Sciatic nerve (tissue), 2 donors: ENCODE measurements at regions not wholly inside any gene's neighbourhood (a gene's known extent, or its start where the extent isn't known, plus 50 kb on each side); places are given as distances from the start of the nearest gene placed in this dataset.
"Not testable (repeated sequence)": the region's sequence is repeated elsewhere in the genome, so short reads cannot be mapped to it uniquely, and the experiment has no call there.

Source experiments
- ATAC-seq: fragments of 200-7000 bp; cut with Tn5 transposase; one replicate; pipeline ENCODE4 v1.9.1; 2020; ENCODE audit warnings: mild to moderate bottlenecking, moderate library complexity
- DNase-seq: peaks from one replicate; pipeline ENCODE4 v3.0.0-alpha.2; 2020; ENCODE audit warnings: low spot score
- intact Hi-C: fragments of 100-400 bp; cut with DNase I; formaldehyde crosslinking; loops from one replicate; pipeline ENCODE4 v1.14.2; 2022
- donor health status: DM: no; HTN: no; CAD: no.
- donor health status: DM: no; HTN: no; CAD: no.

DNA sequence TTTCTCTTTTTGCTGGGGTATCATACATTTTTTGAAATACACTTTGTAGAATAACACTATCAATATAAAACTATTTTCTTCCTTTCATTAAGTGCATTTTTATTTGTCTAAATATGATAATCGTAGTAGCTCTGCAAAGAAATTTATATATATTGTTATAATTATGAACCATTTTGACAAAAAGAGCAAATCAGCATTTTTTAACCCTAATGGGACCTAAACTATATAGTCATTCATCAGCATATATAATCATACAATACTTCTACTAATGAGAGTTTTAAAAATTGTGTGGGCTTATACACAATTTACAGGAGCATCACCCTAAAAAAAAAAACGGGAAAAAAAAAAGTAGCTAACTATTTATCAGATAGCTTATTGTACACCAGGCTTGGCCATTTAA, 329.7 kb upstream of the TYRP1 start:
- ATAC-seq: no peak
- no peak for DNase-seq
- intact Hi-C loops: no loop called here

DNA sequence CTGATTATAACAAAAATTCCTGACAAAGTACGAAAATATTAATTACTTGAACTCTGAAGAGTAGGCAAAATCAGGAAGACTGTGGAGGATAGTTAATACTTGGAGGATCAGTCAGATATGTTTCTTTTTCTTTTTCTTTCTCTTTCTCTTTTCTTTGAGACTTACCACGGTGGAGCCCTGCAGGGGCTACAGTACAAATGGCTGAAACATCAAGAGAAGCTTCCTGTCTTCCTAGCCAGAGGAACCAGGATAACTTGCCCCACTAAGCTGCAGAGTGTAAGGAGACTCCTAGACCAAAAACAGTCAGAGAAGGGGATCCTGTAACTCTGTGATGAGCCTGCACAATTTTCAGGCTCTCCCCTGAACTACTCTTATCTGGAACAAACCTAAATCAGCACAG, 324.6 kb upstream of the TYRP1 start:
- ATAC-seq (no peak), DNase-seq (no peak)
- intact Hi-C loops: no loop called here

DNA sequence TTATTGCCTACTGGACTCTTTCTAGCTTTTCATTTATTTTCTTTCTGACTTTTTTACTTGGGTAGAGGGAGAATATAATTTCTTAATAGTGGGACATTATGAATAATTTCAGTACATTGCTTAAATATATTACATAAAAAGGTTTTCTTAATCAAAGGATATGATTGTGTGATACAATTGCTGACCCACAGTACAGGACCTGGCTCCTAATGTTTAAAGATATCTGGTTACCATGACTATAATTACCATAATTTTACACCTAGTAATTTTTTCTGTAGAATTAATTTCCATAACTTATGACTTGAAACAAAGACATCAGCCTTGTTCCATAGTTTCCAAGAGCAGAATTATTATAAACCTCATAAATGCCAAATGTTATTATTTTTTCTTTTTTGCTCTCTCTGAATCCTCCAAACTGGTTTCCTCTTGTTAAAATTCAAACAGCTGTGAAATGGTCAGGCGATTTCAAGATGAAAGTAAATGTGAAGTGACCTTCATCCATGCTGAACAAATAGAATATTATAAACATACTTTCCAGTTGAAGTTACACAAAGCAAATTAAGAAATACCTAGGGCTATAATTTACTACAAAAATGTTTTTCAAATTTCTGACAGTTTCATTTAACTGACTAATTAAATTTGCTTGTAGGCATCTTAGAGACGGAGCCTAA, 301.2 kb upstream of the TYRP1 start:
- no peak for DNase-seq
- ATAC-seq: no peak
- intact Hi-C loops: no loop called here

DNA sequence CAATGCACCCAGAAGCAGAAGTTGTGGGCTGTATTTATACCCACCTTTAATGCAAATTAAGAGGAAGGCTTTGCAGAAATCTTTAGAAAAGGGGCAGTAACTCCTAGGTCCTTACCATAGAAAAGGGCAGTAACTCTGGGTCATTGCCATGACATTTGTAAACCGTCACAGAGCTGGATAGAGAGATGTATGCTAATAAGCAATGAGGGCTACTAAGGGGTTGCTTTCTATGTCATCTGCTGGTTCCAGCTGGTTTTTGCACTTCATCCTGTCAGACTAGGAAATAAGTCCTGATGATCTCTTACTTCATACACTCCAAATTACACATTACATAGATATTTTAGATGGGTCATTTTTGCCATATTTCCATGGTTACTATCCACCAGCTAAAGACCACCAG, 299.1 kb upstream of the TYRP1 start:
- no peak for DNase-seq
- no peak for ATAC-seq
- intact Hi-C loops: no loop called here

DNA sequence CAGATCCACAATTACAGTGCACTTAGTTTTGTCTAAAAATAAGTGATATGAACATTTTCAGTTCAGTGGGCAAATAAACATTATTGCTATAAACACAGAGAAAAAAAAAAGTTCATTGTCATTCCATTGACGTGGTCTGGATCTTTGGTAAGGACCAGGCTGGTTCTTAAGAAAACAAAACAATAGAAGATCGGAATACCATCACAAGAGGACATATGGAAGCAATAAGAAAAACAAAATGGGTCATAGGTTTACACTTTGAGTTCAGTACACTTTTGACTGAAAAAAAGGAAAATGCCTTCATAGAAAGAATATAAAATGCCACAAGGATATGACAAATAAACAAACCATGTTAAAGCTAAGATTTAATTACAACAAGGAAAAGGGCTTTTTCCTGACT, 289.5 kb upstream of the TYRP1 start:
- ATAC-seq (no peak), DNase-seq (no peak)
- intact Hi-C loops: no loop called here

DNA sequence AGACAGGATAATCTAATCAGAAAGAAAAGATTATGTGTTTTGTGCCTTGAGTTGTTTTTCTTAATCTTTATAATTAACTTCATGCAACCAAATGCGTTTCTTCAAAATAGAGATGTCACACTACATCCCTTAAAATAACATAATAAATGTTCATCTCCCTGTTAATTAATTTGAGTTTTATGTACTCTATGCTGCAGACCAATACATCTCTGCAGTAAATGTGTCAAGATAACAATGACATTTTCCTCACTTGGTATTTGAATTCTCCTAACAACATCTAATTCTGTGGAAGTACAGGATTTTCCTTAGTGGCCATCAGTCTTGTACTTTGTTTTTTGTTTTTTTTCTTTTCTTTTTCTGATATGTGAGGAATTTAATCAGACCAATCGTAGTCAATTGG, 279.2 kb upstream of the TYRP1 start:
- intact Hi-C loops: no loop called here
- ATAC-seq (no peak), DNase-seq (no peak)

DNA sequence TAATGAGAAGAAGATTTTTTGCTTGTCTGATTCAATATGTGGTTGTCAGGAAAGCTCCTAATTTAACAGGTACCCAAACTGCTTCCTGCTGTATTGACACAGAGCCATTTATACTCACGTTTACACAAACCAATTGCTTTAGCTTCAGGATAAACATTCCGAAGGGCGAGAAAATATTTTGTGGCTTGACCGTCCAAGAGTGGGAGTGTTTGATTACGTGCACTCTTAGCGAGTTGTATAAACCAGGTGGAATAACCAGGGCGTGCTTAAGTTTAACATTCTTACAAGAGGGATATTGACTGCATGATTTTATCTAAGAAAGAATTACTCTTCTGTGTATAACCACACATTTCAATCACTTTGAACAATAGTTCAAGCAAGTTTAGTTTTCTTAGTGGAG, 278.7 kb upstream of the TYRP1 start:
- ATAC-seq (no peak), DNase-seq (no peak)
- intact Hi-C loops: no loop called here

DNA sequence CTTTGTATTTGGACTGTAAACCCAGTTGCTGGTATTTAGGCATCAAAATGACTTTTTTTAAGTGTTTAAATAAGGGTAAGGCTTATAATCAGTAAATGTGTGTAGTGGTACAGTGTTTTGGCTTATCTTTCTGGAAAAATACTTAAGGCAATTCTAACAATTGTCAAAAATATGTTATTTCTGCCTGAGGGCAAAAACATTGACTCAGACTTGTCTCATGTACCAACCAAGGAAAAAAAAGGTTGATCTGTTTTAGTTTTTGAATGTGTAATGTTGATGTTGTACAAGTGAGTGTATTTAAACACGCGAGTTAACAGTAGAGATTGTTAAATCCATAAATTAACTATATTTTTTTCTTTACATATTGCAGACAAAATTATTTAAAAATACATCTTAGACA, 277.8 kb upstream of the TYRP1 start:
- ATAC-seq: no peak
- no peak for DNase-seq
- intact Hi-C loops: no loop called here

DNA sequence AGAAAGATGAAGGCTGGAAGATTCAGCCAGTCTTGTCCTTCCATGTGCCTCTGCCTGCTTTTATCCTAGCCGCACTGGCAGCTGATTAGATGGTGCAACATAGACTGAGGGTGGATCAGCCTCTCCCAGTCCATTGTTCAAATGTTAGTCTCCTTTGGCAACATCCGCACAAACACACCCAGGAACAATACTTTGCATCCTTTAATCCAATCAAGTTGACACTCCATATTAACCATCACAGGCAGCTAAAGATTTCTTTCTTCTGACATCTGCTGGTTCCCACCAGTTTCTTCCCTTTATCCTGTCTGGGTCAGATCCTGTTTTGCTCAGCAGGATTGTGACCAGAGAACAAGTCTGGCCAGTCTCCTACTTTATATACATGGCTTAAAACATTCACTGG, 276.5 kb upstream of the TYRP1 start:
- ATAC-seq: no peak
- intact Hi-C loops: no loop called here
- no peak for DNase-seq

DNA sequence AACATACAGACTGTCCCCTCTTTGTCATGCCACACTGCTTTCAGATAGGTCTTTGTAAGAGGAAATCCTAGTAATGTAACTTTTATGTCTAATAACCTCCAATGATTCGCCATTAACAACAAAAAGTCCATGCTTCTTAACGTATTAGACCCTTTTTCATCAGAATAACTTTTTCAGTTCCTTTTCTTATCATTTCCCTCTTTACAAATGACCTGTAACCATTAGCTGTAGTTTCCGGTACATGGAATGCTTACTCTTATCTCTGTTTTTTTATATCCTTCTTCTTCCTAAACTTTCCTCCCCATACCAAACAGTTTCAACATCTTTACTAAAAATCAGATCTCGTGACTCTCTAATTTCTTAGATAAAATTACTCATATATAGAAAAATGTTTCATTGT, 268.9 kb upstream of the TYRP1 start:
- intact Hi-C loops: no loop called here
- DNase-seq (no peak), ATAC-seq (no peak)

DNA sequence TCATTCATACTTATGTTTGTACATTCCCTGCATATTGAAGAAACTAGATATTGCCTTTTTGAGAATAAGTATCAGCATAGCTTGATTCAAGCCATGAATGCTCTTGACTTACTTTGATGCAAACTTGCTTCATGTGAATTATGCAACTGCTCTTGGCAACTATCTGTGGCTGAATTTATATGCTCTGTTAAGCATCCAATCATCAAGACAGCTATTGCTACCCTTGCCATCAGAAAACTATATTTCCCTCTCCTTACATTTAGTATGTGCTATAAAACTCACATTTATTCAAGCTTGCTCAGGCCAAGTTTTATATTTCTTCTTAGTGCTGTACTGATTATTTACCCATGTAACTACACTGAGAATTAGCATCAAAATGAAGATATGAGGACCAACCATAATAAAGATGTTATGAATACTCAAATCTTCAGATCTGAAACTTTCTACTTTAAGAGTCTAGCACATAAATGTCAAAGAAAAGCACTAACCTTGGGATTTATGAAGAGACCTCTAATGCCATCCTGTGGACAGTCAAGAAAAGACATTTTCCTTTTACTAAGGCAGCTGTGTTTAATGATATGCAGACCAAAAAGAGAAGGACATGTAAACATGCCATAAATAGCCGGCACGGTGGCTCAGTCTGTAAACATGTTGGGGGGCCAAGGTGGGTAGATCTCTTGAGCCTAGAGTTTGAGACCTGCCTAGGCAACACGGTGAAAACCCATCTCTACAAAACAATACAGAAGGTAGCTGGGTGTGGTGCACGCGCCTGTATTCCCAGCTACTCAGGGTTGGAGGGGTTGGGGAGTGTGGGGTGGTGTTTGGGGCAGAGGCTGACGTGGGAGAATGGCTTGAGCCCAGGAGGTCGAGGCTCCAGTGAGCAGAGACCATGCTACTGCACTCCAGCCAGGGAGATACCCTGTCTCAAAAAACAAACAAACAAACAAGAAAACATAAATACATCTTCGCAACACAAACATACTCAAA, 267.0 kb upstream of the TYRP1 start:
- DNase-seq (no peak), ATAC-seq (no peak)
- intact Hi-C loops: no loop called here

DNA sequence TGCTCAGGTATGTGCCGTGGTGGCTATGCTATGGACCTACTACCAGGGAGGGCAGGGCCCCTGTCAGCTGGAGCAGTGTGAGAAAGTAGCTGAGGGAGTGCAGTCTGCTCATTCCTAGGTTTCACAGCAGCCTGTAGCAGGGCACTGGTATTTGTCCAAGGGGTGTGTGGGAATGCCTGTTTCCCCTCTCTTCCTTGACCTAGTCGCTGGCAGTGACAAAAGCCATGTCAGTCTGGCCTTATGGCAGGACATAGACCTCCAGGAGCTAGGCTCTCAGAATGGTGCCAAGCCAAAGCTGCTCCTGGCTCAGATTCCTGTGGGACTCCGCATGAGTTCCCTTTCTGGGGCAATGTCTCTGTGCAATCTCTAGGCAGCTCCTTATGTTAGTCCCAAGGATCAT, 253.9 kb upstream of the TYRP1 start:
- no peak for DNase-seq
- no peak for ATAC-seq
- intact Hi-C loops: no loop called here

DNA sequence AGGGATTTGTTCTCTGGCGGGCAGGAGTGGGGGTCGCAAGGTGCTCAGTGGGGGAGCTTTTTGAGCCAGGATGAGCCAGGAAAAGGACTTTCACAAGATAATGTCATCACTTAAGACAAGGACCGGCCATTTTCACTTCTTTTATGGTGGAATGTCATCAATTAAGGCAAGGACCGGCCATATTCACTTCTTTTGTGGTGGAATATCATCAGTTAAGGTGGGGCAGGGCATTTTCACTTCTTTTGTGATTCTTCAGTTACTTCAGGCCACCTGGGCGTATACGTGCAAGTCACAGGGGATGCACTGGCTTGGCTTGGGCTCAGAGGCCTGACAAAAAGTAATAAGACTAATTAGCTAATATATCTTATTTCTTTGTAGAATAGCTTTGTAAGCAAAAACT, 252.1 kb upstream of the TYRP1 start:
- intact Hi-C loops, ATAC-seq, DNase-seq: not testable (repeated sequence)

DNA sequence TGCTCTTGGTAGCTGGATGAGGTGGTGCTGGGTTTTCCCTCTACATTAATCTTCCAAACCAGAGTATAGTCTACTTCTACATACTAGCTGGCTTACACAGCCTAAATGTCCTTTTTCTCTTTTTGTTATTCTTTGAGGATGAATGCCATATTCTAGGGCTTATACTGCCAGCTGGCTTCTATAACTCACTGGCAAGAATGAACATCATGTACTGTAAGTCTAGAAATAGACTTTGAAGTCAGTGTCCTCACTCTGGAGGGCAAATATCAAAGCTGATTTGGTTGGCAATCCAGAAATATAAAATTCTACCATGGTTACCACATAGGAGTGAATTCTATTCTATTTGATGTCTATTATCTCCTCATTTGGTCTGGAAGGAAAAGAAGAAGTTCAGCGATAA, 251.7 kb upstream of the TYRP1 start:
- DNase-seq (no peak), ATAC-seq (no peak)
- intact Hi-C loops: no loop called here

DNA sequence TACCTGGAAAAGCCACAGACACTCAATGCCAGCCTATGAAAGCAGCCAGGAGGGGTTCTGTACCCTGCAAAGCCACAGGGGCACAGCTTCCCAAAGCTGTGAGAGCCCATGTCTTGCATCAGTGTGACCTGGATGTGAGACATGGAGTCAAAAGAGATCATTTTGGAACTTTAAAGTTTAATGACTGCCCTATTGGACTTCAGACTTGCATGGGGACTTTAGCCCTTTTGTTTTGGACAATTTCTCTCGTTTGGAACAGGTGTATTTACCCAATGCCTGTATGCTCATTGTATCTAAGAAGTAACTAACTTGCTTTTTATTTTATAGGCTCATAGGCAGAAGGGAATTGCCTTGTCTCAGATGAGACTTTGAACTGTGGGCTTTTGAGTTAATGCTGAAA, 244.9 kb upstream of the TYRP1 start:
- intact Hi-C loops: no loop called here
- ATAC-seq (no peak), DNase-seq (no peak)

DNA sequence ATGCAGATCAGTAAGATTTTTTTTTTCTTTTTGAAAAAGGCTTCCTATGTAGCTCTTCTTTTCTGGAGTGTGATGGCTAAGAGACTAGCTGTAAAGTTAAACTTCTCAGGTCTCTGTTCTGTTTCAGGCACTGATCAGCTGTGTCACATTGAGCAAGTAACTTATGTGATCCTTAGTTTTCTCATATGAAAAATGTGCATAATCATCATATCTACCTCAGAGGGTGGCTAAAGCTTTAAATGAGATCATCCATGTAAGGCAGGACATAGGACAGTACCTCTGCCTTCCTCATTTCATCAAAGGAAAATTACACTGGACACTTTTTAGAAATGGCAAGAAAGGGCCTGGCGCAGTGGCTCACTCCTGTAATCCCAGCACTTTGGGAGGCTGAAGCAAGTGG, 235.9 kb upstream of the TYRP1 start:
- ATAC-seq: no peak
- intact Hi-C loops: no loop called here
- no peak for DNase-seq

DNA sequence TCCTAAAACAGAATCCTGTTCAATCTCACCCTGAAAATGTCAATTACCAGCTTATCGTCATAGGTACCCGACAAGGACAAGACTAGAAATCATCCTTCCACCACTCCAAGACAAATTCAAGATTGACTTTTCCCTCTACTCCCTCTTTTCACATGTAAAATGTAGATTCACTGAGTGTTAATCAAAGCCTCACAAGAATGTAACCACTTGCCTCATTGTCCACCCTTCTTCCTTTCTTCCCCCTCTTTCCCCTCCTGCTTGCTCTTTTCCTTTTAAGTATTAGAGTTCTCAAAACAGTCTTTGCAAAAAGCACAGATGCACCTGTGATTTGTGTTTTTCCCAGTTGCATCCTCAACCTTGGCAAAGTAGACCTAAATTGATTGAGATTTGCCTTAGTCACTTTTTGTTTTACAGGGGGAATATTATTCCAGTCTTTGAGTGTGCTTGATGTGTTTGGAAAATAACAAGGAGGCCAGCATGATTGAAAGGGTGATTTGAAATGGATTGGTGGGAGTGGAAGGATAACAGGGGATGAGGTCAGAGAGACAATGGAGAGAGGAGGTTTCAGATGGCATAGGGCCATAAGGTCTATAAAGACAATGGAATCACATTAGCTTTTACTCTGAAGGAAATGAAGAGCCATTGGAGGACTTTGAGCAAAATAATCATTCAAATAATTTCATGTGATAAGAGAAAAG, 231.3 kb upstream of the TYRP1 start:
- intact Hi-C loops: no loop called here
- no peak for DNase-seq
- no peak for ATAC-seq

DNA sequence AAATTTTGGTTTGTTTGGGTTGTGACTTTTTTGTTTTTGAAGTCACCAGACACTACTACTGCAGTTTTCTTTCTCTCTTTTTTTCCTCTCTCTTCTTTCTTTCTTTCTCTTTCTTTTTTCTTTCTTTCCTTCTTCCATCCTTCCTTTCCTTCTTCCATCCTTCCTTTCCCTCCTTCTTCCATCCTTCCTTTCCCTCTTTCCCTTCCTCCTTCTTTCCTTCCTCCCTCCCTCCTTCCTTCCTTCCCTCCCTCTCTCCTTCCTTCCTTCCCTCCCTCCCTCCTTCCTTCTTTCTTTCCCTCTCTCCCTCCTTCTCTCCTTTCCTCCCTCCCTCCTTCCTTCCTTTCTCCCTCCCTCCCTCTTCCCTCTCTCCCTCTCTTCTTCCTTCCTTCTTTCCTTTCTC, 230.3 kb upstream of the TYRP1 start:
- intact Hi-C loops: no loop called here
- ATAC-seq (no peak), DNase-seq (no peak)

DNA sequence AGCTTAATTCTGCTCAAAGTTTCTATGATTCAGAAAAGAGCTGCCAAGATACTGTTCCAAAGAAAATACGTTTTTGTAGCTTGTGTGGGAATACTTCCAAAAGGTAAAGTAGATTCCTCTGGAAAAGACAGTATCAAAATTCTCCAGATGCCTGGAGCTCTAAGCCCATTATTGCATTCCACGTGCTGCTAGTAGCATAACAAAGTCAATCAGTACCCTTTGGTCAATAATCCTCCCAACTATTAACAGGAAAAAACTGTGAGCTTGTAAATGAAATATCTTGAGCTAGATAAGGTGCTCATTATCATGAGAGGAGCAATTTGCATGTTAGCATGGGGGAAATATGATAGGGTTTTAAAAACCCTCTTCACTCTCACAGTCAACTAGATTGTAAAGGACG, 229.5 kb upstream of the TYRP1 start:
- ATAC-seq (no peak), DNase-seq (no peak)
- intact Hi-C loops: no loop called here

DNA sequence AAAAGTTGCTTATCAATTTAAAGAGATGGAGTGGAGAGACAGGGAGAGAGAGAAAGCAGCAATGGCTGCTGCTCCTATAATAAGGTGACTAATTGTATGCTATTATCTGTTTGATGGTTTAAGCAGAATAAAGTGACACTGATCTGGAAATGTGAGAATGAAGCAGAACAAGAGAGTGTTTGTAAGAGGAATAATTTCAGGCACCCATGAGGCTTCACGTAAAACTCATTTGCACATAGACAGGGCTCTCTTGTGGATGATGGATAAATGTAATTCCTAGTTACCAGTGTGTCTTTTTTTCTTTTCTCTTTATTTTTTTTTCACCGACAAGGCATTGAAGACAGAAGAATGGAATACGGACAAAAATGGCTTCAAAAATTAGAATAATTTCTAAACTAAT, 228.8 kb upstream of the TYRP1 start:
- DNase-seq (no peak), ATAC-seq (no peak)
- intact Hi-C loops: no loop called here
